GM18907 (cell line): ENCODE measurements at regions not wholly inside any gene's neighbourhood (a gene's known extent, or its start where the extent isn't known, plus 50 kb on each side); places are given as distances from the start of the nearest gene placed in this dataset.

Experiments
- ATAC-seq: cut with Tn5 transposase; IDR thresholded peaks from one replicate; pipeline ENCODE4 v1.9.1; 2021; ENCODE audit warnings: mild to moderate bottlenecking, moderate library complexity; ENCODE audit not compliant: unreplicated experiment

GRCh38 chr5:124341066-124341858, 405.2 kb downstream of the ZNF608 start:
- no peak for ATAC-seq

- no peak for ATAC-seq
Observed at GRCh38 chr5:124337996-124338395, 408.4 kb downstream of the ZNF608 start.

- ATAC-seq = no peak
Observed at GRCh38 chr5:124333298-124333979, 413.0 kb downstream of the ZNF608 start.

GRCh38 chr5:124332273-124332672, 414.2 kb downstream of the ZNF608 start:
- no peak for ATAC-seq

- ATAC-seq = no peak
Observed at GRCh38 chr5:124330595-124331220, 415.7 kb downstream of the ZNF608 start.

- ATAC-seq = no peak
Observed at GRCh38 chr5:124328201-124328600, 418.2 kb downstream of the ZNF608 start.

GRCh38 chr5:124318661-124319060, 427.8 kb downstream of the ZNF608 start:
- no peak for ATAC-seq

GRCh38 chr5:124317451-124317850, 429.0 kb downstream of the ZNF608 start:
- no peak for ATAC-seq

GRCh38 chr5:124315741-124316415, 430.6 kb downstream of the ZNF608 start:
- ATAC-seq = no peak

- ATAC-seq = no peak
Observed at GRCh38 chr5:124310453-124310852, 436.0 kb downstream of the ZNF608 start.

GRCh38 chr5:124309241-124309980, 437.0 kb downstream of the ZNF608 start:
- ATAC-seq = no peak

- ATAC-seq = no peak
Observed at GRCh38 chr5:124303366-124303765, 443.1 kb downstream of the ZNF608 start.

GRCh38 chr5:124302533-124302932, 443.9 kb downstream of the ZNF608 start:
- ATAC-seq = no peak

GRCh38 chr5:124301850-124302249, 444.6 kb downstream of the ZNF608 start:
- no peak for ATAC-seq

GRCh38 chr5:124300815-124301621, 445.4 kb downstream of the ZNF608 start:
- ATAC-seq = no peak

- ATAC-seq = no peak
Observed at GRCh38 chr5:124297826-124298225, 448.6 kb downstream of the ZNF608 start.

GRCh38 chr5:124292322-124292855, 454.1 kb downstream of the ZNF608 start:
- no peak for ATAC-seq

- no peak for ATAC-seq
Observed at GRCh38 chr5:124289641-124290311, 456.7 kb downstream of the ZNF608 start.

GRCh38 chr5:124289130-124289529, 457.3 kb downstream of the ZNF608 start:
- ATAC-seq = no peak
